ENCODE measurements at regions not wholly inside any gene's neighbourhood (a gene's known extent, or its start where the extent isn't known, plus 50 kb on each side); places are given as distances from the start of the nearest gene placed in this dataset.

DNA sequence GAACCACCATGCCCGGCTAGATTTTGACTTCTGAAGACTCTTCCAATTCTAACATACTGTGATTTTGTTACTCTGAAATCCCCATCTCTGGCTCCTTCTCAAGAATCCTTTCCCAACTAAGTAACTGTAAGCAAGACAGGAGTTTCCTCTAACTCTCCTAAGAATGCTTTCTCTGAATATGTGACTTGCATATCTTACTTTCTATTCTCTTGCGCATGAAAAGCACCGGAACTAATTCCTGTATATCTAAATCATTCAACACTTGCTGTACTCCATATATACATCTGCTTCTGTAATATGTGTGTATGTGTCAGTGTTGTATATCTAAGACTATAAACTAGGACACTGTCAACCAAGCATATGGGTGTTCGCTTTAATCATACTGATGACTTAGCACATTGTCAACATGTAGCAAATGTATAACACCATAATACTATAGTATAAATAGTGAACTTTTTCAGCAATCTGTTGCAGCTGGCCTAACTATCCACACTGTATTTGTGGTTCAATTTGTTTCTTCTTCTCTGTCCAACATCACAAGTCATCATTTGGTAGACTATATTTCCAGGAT lies 108.1 kb upstream of the PRDM1 start:
- in situ Hi-C loops (cut with HindIII; ENCODE audit: low pct_ligation_motif_present, low pct_unique_long_range_greater_than_20kb, low sequenced_read_pairs), result no loop called here
- no peak for DNase-seq

DNA sequence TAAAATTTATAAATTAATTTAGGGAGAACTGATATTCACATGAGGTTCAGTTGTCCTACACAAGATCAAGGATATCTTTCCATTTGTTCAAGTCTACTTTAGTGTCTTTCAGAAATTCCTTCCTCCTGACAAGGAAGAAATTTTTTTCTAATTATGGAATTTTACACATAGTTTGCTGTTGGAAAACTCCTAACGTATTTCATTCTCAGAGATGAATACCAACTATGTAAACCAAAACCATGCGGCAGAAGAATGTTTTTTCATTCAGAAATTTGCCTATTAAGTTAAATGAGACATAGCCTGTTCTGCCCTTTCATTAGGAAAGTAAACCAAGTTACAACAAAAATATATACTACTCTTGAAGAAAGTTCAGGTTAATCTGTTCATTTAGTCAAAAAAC lies 111.2 kb upstream of the PRDM1 start:
- no peak for DNase-seq
- in situ Hi-C loops (cut with HindIII; ENCODE audit: low pct_ligation_motif_present, low pct_unique_long_range_greater_than_20kb, low sequenced_read_pairs), result no loop called here

DNA sequence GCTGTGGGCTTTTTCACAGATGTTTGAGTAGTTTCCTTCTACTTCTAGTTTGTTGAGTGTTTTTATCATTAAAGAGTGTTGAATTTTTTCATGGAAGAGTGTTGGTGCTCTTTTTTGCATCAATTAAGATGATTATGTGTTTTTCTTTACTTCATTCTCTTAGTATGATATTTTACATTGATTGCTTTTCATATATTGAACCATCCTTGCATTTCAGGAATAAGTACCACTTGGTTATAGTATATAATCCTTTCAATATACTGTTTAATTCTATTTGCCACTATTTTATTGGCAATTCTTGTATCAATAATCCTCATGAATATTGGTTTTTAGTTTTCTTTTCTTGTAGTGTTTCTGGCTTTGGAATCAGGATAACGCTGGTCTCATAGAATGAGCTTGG lies 113.7 kb upstream of the PRDM1 start:
- in situ Hi-C loops (cut with HindIII; ENCODE audit: low pct_ligation_motif_present, low pct_unique_long_range_greater_than_20kb, low sequenced_read_pairs), result no loop called here
- no peak for DNase-seq

DNA sequence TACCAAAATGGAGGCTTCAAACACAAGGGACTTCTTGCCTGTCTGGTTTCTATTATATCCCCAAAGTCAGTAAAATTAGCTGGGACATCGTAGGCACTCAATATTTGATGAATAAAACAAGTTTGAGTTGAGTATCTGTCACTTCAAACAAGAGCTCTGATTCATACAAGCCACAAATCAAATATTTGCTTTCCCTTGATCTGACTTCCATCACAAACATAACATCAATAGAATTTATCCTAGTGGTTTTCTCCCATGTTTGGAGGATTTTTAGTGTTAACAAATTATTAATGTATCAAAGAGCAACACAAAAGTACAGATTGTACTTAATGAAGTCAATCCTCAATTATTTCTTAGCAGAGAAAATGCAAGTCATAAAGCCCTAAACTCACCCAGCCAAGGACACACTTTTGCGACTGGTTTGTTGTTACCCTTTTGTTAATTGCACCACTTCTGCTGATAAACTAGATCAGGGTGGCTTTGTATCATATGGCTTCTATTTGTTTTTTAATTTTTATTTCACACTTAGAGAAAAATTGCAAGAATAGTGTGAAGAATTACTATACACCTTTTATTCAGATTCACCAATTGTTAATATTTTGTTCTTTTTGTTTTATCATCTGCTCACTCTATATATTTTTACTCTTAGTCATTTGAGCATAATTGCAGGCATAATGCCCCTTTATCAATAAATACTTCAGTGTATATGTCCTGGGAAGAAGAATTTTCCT lies 117.4 kb upstream of the PRDM1 start:
- in situ Hi-C loops (cut with HindIII; ENCODE audit: low pct_ligation_motif_present, low pct_unique_long_range_greater_than_20kb, low sequenced_read_pairs), result no loop called here
- DNase-seq, result no peak

DNA sequence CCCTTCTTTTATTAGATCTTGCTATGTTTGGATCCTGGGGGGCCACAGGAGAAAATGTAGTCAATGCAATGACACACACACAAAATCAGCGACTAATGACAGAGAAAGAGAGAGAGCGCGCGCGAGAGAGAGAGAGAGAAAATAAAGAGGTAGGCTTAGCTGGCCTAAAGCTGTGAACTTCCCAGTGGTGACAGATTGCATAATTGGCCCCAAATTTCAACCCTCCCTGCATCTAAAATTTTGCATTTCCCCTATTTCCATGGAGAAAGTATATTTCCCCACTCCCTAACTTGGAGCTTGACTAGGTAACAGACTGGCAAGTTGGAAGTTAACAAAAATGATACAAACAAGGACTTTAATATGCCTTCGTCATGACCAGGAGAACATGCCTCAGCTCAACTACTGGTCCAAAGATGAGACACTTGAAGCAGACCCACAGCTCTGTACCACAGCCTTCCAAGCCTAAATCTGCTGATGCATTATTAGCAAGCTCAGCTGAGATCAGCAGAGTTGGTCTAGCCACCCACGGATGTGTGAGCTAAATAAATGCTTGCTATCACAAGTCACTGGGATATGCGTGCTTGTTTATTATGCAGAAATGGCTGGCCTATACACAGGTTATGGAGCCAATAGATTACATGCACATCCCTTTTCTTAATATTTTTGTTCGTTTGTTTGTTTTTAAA lies 118.1 kb upstream of the PRDM1 start:
- in situ Hi-C loops (cut with HindIII; ENCODE audit: low pct_ligation_motif_present, low pct_unique_long_range_greater_than_20kb, low sequenced_read_pairs), result no loop called here
- DNase-seq, result no peak

DNA sequence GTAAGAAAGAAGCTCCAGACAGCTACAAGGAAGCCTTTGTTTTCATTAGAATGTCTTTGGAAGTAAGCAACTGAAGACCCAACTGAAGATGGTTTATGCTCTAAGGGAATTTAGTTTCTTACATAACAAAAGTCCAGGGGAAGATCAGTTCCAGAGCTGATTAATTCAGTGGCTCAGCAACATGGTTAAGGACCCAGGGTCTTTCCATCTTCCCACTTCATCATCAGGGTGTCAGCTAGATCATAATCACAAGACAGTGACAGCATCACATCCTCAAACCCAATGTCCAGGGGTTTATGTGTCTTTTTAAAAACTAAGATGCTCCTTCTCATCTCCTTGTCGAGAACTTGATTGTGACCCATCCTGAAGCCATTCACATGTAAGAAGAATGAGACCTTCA lies 119.7 kb upstream of the PRDM1 start:
- in situ Hi-C loops (cut with HindIII; ENCODE audit: low pct_ligation_motif_present, low pct_unique_long_range_greater_than_20kb, low sequenced_read_pairs), result no loop called here

DNA sequence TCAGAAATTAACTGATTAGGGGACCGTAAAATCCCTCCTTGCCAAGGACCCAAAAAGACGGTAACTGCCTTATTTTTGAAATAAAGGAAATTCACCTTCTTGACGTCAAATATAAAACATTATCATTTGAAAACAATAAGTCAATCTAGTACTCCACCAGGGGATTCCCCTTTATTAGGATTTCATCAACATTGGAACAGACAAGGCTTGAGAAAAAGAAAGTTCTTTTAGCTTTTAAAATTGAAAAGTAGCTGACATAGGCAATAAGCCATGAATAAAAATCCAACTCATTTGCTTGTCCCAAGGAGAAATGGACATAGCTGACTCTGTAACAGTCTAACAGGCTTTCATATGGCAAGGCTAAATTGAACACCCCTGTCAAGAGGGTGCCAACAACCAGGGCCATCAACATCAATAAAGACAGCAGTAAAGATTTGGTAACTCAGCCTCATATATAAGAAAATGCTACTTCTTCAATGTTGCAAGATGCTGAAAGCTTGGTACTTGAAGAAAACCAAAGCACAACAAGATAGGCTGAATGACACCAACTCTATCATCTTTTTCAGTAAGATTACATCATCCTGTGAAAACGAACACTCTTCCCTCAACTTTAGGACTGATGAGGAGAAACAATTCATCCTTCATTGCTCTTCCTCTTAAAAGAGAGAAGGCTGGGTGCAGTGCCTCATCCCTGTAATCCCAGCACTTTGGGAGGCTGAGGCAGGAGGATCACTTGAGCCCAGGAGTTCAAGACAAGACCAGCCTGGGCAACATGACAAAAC lies 121.0 kb upstream of the PRDM1 start:
- in situ Hi-C loops (cut with HindIII; ENCODE audit: low pct_ligation_motif_present, low pct_unique_long_range_greater_than_20kb, low sequenced_read_pairs), result no loop called here
- DNase-seq, result no peak

More for the DNA sequence above, 119.7 kb upstream of the PRDM1 start:
- no peak for DNase-seq

DNA sequence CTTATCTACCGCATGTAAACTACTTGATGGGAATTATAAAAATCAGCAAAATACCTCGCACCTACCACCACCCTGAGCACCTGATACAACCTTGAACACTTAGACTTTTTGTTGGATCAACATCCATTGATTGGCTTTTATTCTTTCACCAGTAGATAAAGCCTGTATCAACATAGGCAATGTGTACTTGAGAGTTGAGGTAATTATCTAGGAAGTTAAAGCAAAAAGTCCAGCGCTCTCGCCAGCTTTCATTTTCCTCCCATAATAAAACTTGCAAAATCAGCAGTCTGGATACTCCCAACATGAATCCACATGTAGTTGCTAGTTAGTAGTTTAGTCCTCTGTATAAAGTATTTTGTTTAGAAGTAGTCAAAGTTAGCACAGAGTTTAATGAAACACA lies 132.0 kb upstream of the PRDM1 start:
- DNase-seq, result no peak
- in situ Hi-C loops (cut with HindIII; ENCODE audit: low pct_ligation_motif_present, low pct_unique_long_range_greater_than_20kb, low sequenced_read_pairs), result no loop called here

DNA sequence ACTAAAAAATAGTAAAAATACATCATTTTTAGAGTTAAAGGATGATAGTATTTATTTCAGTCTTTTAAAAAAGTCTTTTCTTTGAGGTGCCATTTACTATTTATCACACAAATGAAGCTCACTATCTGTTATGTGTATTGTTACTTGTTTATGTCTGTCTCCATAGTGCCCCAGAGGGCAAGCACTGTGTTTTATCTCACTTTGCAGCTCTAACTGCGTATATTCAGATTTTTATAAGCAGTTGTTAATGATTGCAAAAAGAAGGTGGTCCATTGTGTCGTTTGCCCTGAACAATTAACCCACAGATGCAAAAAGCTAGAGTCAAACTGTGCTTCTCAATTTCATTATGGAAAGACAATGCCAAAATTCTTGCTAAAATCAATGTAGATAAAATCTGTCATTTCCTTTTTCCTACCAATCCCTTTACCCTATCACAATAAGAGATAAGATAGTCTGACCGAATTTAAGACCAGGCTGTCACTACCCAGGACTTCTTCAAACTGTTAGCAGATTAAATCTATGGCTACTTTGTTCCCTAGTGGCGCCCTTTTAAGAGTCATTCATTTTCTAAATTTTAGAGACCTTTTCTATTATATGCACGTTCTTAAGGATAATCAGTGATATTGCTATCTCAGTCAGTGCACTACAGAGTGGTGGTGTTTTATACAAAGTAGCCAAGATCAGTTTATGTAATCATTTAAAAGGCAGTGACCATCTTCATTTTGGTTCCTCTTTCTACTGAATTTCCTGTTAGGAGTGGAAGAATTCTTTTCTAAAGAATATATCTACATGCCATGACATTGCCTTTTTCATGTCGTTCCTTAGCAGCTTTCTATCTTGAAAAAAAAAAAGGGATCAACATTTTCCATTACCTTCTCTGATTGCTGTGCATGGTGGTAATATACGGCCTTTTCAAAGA lies 133.1 kb upstream of the PRDM1 start:
- no peak for DNase-seq

DNA sequence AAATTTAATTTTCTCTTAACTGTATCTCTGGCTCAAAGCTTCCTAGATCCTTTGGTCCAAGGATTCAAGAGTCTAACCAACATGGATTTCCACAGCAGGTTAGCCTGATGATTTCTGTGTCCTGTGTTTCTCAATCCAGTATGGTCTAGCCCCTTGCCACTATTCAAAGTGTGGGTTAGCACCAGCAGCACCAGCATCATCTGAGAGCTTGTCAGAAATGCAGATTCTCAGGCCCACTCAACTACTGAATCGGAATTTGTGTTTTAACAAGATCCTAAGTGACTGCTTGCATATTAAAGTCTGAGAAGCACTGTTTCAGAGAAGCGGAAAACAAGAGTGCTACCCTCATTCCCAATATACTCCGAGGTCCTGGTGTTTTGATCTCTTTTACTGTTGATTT lies 133.8 kb upstream of the PRDM1 start:
- no peak for DNase-seq
- in situ Hi-C loops (cut with HindIII; ENCODE audit: low pct_ligation_motif_present, low pct_unique_long_range_greater_than_20kb, low sequenced_read_pairs), result no loop called here

More for the DNA sequence above, 133.1 kb upstream of the PRDM1 start:
- in situ Hi-C loops (cut with HindIII; ENCODE audit: low pct_ligation_motif_present, low pct_unique_long_range_greater_than_20kb, low sequenced_read_pairs), result no loop called here

DNA sequence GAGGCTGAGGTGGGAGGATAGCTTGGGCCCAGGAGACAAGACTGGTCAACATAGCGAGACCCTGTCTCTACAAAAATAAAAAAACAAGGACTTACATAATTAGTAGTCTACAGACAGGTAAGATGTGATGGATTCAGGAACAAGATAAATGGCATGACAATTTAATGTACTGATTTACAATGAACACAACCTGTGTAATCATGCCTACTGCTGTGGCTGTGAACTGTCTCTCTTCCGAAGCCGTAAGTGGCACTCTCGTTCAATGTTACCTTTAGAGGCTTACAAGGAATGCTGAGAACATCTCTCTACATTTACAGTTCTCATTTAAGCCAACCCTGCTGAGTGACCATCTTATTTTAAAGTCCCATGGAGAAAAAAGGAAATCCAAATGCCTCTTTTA lies 134.8 kb upstream of the PRDM1 start:
- in situ Hi-C loops (cut with HindIII; ENCODE audit: low pct_ligation_motif_present, low pct_unique_long_range_greater_than_20kb, low sequenced_read_pairs), result no loop called here
- DNase-seq, result no peak

DNA sequence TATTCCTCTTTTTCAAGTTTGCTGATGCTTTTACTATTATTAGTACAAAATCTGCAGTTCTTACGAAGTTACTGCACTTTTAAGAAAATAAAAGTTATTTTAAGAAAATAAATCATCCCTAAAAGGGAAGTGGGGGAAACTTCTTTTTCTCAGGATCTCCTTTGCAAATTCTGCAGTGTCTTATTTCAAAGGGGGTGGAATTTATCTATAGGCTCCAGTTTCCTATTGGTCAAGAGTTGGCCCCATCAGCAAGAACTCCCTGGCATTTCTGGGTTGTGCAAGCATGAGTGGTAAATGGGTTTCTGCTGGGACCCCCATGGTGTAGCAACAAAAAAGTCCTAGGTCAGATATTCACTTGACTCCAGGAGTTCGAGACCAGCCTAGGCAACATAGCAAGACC lies 136.3 kb upstream of the PRDM1 start:
- DNase-seq, result no peak
- in situ Hi-C loops (cut with HindIII; ENCODE audit: low pct_ligation_motif_present, low pct_unique_long_range_greater_than_20kb, low sequenced_read_pairs), result no loop called here

DNA sequence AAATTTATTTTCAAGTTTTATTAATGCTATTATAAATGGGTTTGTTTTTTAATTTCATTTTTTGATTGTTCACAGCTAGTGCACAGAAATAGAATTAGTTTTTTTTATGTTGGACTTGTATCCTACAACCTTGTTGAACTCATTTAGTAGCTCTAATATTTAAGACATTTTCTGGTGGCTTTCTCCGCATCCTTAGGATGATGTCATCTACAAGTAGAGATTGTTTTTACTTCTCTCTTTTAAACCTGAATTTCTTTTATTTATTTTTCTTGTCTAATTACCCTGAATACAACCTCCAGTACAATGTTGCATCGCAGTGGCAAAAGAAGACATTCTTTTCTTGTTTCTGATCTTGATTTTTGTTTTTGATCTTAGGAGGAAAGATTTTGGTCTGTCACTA lies 142.6 kb upstream of the PRDM1 start:
- in situ Hi-C loops (cut with HindIII; ENCODE audit: low pct_ligation_motif_present, low pct_unique_long_range_greater_than_20kb, low sequenced_read_pairs), result no loop called here
- DNase-seq, result no peak

DNA sequence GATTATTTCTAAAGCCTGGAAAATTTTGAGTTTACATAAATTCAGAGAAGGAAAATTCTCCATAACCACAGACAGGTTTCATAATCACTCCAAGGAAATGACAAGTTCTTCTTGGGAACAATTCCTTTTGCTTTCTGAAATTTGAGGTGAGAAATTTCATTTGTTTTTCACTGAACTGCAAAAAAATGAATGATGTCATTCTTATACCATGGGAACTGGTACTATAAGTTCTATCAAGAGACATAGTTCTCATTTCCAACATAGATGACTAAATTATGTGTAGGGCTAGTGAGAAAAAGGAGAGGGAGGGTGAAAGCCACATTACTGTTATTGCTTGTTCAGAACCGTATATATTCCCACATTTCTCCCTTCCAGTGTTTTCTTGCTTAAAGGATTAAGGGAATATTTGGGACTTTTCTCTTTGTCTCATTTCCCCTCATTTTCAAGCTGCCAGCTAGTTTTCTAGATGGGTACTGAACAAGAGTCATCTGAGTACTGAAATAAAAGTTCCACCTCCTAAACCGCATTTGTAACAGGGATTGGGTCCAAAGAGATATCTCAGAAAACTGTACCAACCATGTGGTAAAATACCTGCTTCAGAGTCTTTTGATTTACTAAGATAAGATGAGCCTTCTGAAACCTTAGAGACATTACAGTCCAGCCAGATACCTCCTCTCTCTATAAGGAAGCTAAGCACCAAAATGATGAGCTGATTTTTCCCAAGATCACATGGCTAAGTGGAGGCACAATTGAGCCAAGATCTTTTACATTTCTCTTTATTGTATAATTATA lies 144.3 kb upstream of the PRDM1 start:
- in situ Hi-C loops (cut with HindIII; ENCODE audit: low pct_ligation_motif_present, low pct_unique_long_range_greater_than_20kb, low sequenced_read_pairs), result no loop called here
- no peak for DNase-seq

DNA sequence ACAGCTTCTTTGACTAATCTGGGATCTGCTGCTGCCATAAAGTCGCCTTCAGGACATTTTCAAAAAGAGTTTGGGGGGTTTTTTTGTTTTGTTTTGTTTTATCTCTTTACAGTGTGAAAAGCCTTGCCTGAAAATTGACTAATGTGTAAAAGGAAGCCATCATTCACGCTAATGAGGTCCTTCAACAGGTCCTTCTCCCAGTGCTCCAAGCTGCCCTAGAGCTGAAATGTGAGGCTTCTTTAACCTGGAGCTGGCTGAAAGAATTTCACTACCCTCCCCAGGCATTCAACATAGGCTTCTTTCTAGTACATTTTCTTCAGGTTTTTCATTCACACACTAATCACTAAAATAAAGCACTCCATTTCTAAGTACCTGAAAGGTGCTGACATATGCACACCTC lies 145.1 kb upstream of the PRDM1 start:
- in situ Hi-C loops (cut with HindIII; ENCODE audit: low pct_ligation_motif_present, low pct_unique_long_range_greater_than_20kb, low sequenced_read_pairs), result no loop called here
- DNase-seq, result no peak

DNA sequence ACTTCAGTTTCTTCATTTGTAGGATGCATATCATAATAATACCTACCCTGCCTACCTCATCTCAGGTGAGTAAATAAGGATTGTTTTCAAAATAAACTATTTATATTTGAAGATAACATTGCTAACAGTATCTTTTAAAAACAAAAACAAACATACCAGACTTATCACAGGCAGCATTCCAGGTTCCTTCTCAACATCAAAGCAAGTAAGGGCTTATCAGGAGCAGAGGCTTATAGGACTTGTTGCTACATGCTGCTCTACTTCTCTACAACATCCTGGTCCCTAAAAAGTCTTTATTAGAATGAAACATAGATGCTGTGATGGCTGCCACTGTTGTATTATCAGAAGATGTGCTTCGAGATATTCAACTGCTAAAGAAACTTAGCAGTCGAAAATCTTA lies 149.2 kb upstream of the PRDM1 start:
- DNase-seq, result no peak
- in situ Hi-C loops (cut with HindIII; ENCODE audit: low pct_ligation_motif_present, low pct_unique_long_range_greater_than_20kb, low sequenced_read_pairs), result no loop called here

DNA sequence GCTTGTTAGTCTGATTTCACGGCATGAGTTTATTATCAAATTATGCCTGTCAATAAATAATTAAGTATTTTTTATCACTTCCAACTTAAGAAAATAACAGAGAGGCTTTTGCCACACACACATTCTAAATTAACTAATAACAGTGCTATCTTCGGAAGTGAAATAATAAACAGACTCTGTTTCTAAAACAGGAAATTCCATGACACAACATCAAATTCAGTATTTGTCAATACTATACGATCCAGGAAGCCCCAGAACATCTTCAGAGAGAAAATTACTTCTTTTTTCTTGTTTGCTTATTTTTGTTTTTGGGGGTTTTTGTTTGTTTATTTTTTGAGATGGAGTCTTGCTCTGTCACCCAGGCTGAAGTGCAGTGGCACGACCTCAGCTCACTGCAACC lies 150.7 kb upstream of the PRDM1 start:
- no peak for DNase-seq
- in situ Hi-C loops (cut with HindIII; ENCODE audit: low pct_ligation_motif_present, low pct_unique_long_range_greater_than_20kb, low sequenced_read_pairs), result no loop called here

DNA sequence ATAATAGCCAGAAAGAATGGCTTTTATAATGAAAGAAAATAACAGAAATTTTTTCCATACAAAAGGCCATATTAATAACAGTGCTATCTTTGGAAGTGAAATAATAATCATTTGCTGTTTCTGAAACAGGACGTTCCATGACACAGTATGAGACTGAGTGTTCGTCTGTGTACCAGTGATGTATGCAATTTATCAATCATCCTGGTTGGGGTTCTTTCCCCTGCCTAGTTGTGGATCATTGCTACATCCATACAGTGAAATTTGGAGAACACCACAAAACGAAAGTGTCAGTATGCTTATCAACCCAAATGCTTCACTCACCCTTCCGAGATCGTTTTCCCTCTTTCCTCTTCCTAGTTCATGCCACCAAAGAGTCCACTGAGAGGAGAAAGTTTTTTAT lies 151.4 kb upstream of the PRDM1 start:
- in situ Hi-C loops (cut with HindIII; ENCODE audit: low pct_ligation_motif_present, low pct_unique_long_range_greater_than_20kb, low sequenced_read_pairs), result no loop called here
- DNase-seq, result no peak
